ENCODE measurements at regions not wholly inside any gene's neighbourhood (a gene's known extent, or its start where the extent isn't known, plus 50 kb on each side); places are given as distances from the start of the nearest gene placed in this dataset.

GRCh38 chr16:26664086-26664485 is 402.6 kb upstream of the C16orf82 start:
- BruUV-seq (replicated peaks) = no TSS peak
- in situ Hi-C loops (cut with HindIII; ENCODE audit: extremely low pct_ligation_motif_present, low pct_unique_long_range_greater_than_20kb) = no loop called here
- no peaks in the 10 kb centered on the region for H3K36me3 ChIP-seq (replicated peaks in 1 of 2; ENCODE audit: control insufficient read depth in 1 of 2, insufficient read depth in 2 of 2, low read length in 2 of 2)

More at GRCh38 chr16:26664086-26664485, 402.6 kb upstream of the C16orf82 start:
- Histone ChIP-seq H3K9ac (ENCODE audit: insufficient read depth, low read depth, low read length) (no peak overlapping the region), H3K4me3 (replicated peaks in 1 of 3; ENCODE audit: insufficient read depth in 1 of 3, low read depth in 2 of 3, low read length in 3 of 3) (no peak overlapping the region), H4K20me1 (ENCODE audit: insufficient read depth, low read length) (no peaks in the 10 kb centered on the region), H3K27ac (ENCODE audit: extremely low read length, insufficient read depth, low read length) (no peak overlapping the region), H3K27me3 (ENCODE audit: control insufficient read depth in 1 of 2, insufficient read depth in 2 of 2, low read length in 2 of 2) (peaks cover 0 to 15% of the 10 kb centered on the region in 2 experiments; a peak in 2 of 5 replicates), H3K9me3 (ENCODE audit: low read length) (no peaks in the 10 kb centered on the region), H3K79me2 (ENCODE audit: insufficient read depth, low read length) (no peaks in the 10 kb centered on the region), H3K4me2 (ENCODE audit: low read depth, low read length) (no peak overlapping the region), H3K4me1 (ENCODE audit: insufficient read depth, low read length) (no peaks in the 10 kb centered on the region), H2AFZ (ENCODE audit: low read length) (no peak overlapping the region)
- POLR2A ChIA-PET = no interaction called here
- intact Hi-C loops (cut with micrococcal nuclease; ENCODE audit: unreplicated experiment) = no loop called here
- ATAC-seq (no peak), FAIRE-seq (no peak), DNase-seq (ENCODE audit: low spot score) (no peak)
- 6% methylated on average over 3 of the region's 4 CpGs for WGBS (ENCODE audit: low lambda C conversion rate)
- CTCF ChIA-PET (ENCODE audit: low intra/inter-chr PET ratio, low total read pairs) = no interaction called here
- TF ChIP-seq KAT2B (IDR thresholded peaks at IDR 0.05; ENCODE audit: borderline replicate concordance, low read depth, low read length) (no peak), ZNF180 (CRISPR knock-in tag; IDR thresholded peaks at IDR 0.05; ENCODE audit: borderline replicate concordance, low read depth) (no peak), ZNF800 (CRISPR knock-in tag; IDR thresholded peaks at IDR 0.05) (no peak), ZNF781 (CRISPR knock-in tag; IDR thresholded peaks at IDR 0.05; ENCODE audit: borderline replicate concordance, not compliant biosample characterization) (no peak), KDM4B (CRISPR knock-in tag; IDR thresholded peaks at IDR 0.05) (no peak), ZBTB4 (CRISPR knock-in tag; IDR thresholded peaks at IDR 0.05; ENCODE audit: borderline replicate concordance) (no peak), ZFP41 (CRISPR knock-in tag; IDR thresholded peaks at IDR 0.05; ENCODE audit: borderline replicate concordance) (no peak), SIX4 (CRISPR knock-in tag; IDR thresholded peaks at IDR 0.05) (no peak), SRSF9 (IDR thresholded peaks at IDR 0.05; ENCODE audit: borderline replicate concordance, insufficient read depth, low read depth, low read length, poor library complexity, severe bottlenecking) (no peak), ISX (CRISPR knock-in tag; conservative IDR thresholded peaks at IDR 0.05) (no peak), SMAD3 (CRISPR knock-in tag; IDR thresholded peaks at IDR 0.05) (no peak), ZNF34 (CRISPR knock-in tag; IDR thresholded peaks at IDR 0.05; ENCODE audit: borderline replicate concordance) (no peak), RORA (CRISPR knock-in tag; IDR thresholded peaks at IDR 0.05) (no peak), CAMTA2 (CRISPR knock-in tag; IDR thresholded peaks at IDR 0.05; ENCODE audit: borderline replicate concordance) (no peak), ZNF773 (CRISPR knock-in tag; IDR thresholded peaks at IDR 0.05; ENCODE audit: borderline replicate concordance) (no peak)

All from HepG2 (cell line).